HG03439 (cell line): ENCODE measurements at regions not wholly inside any gene's neighbourhood (a gene's known extent, or its start where the extent isn't known, plus 50 kb on each side); places are given as distances from the start of the nearest gene placed in this dataset.
"Not testable (repeated sequence)": the region's sequence is repeated elsewhere in the genome, so short reads cannot be mapped to it uniquely, and the experiment has no call there.

Experiments
- ATAC-seq: cut with Tn5 transposase; IDR thresholded peaks from one replicate; pipeline ENCODE4 v1.9.1; 2021; ENCODE audit warnings: mild to moderate bottlenecking, moderate library complexity; ENCODE audit not compliant: unreplicated experiment

GRCh38 chr9:22815246-22815645 is 368.6 kb downstream of the DMRTA1 start:
- ATAC-seq, result no peak

GRCh38 chr9:22817181-22817580 is 370.6 kb downstream of the DMRTA1 start:
- ATAC-seq, result no peak

- ATAC-seq, result no peak
These were observed 382.6 kb downstream of the DMRTA1 start for GRCh38 chr9:22829236-22829635.

- no peak for ATAC-seq
These were observed 391.6 kb downstream of the DMRTA1 start for GRCh38 chr9:22838266-22838665.

- no peak for ATAC-seq
These were observed 394.0 kb downstream of the DMRTA1 start for GRCh38 chr9:22840641-22841040.

GRCh38 chr9:22845243-22845642 is 398.6 kb downstream of the DMRTA1 start:
- not testable (repeated sequence) for ATAC-seq

GRCh38 chr9:22855980-22856379 is 409.4 kb downstream of the DMRTA1 start:
- ATAC-seq, result no peak

GRCh38 chr9:22857316-22857715 is 410.7 kb downstream of the DMRTA1 start:
- ATAC-seq, result no peak

- no peak for ATAC-seq
These were observed 416.5 kb downstream of the DMRTA1 start for GRCh38 chr9:22863106-22863505.

- ATAC-seq, result no peak
These were observed 417.1 kb downstream of the DMRTA1 start for GRCh38 chr9:22863736-22864135.

- no peak for ATAC-seq
These were observed 446.7 kb downstream of the DMRTA1 start for GRCh38 chr9:22893196-22893843.

- no peak for ATAC-seq
These were observed 452.0 kb downstream of the DMRTA1 start for GRCh38 chr9:22898591-22898990.

GRCh38 chr9:22911632-22912031 is 465.0 kb downstream of the DMRTA1 start:
- no peak for ATAC-seq

- no peak for ATAC-seq
These were observed 466.4 kb downstream of the DMRTA1 start for GRCh38 chr9:22913026-22913425.

GRCh38 chr9:22913518-22913917 is 466.9 kb downstream of the DMRTA1 start:
- ATAC-seq, result peak; percentile 87

GRCh38 chr9:22916148-22916547 is 469.5 kb downstream of the DMRTA1 start:
- ATAC-seq, result no peak

- no peak for ATAC-seq
These were observed 472.8 kb downstream of the DMRTA1 start for GRCh38 chr9:22919423-22919822.

- ATAC-seq, result no peak
These were observed 475.1 kb downstream of the DMRTA1 start for GRCh38 chr9:22921742-22922141.

GRCh38 chr9:22922222-22922621 is 475.6 kb downstream of the DMRTA1 start:
- no peak for ATAC-seq

GRCh38 chr9:22954550-22954949 is 507.9 kb downstream of the DMRTA1 start:
- no peak for ATAC-seq

GRCh38 chr9:22954964-22955363 is 508.3 kb downstream of the DMRTA1 start:
- no peak for ATAC-seq

GRCh38 chr9:22969350-22969979 is 522.8 kb downstream of the DMRTA1 start:
- ATAC-seq, result no peak
